DND-41 (cell line): ENCODE measurements at regions not wholly inside any gene's neighbourhood (a gene's known extent, or its start where the extent isn't known, plus 50 kb on each side); places are given as distances from the start of the nearest gene placed in this dataset.
"Not testable (repeated sequence)": the region's sequence is repeated elsewhere in the genome, so short reads cannot be mapped to it uniquely, and the experiment has no call there.

Experiments used
- ATAC-seq: fragments of 200-7000 bp; cut with Tn5 transposase; 3 replicates; pipeline ENCODE4 v1.9.1; 2021; ENCODE audit warnings: low read depth; ENCODE audit not compliant: insufficient read depth
- DNase-seq: peaks from one replicate; pipeline ENCODE4 v3.0.0-alpha.2; 2020
- H2AFZ ChIP-seq: 2 replicates; pipeline ENCODE4 v1.6.0; 2012; ENCODE audit warnings: low read depth, low read length
- H3K27ac ChIP-seq: 2 replicates; pipeline ENCODE4 v1.5.1; 2012; ENCODE audit warnings: low read length, inconsistent platforms
- H3K27me3 ChIP-seq: fragments of 200-600 bp; sonication (generic); 2 replicates; pipeline ENCODE4 v1.6.0; 2012; ENCODE audit warnings: low read length, mild to moderate bottlenecking, inconsistent platforms; ENCODE audit not compliant: insufficient read depth, poor library complexity
- H3K36me3 ChIP-seq: 2 replicates; pipeline ENCODE4 v1.5.1; 2012; ENCODE audit warnings: low read length, inconsistent platforms; ENCODE audit not compliant: insufficient read depth
- H3K4me1 ChIP-seq: 2 replicates; pipeline ENCODE4 v1.5.1; 2012; ENCODE audit warnings: mild to moderate bottlenecking, low read length; ENCODE audit not compliant: insufficient read depth
- H3K4me2 ChIP-seq: 2 replicates; pipeline ENCODE4 v1.6.0; 2012; ENCODE audit warnings: mild to moderate bottlenecking, moderate library complexity, low read length, inconsistent platforms; ENCODE audit not compliant: insufficient read depth
- H3K4me3 ChIP-seq, 2 experiments: fragments of 200-600 bp in 1 of 2; shearing (Covaris generic) in 1 of 2; 2 replicates each; pipeline ENCODE4 v1.5.1; 2012 to 2016; ENCODE audit warnings: inconsistent platforms in 2 of 2, low read length in 2 of 2, mild to moderate bottlenecking in 2 of 2, low read depth in 1 of 2, moderate library complexity in 1 of 2
- H3K79me2 ChIP-seq: 2 replicates; pipeline ENCODE4 v1.6.0; 2012; ENCODE audit warnings: low read length, inconsistent platforms; ENCODE audit not compliant: insufficient read depth
- H3K9ac ChIP-seq: 2 replicates; pipeline ENCODE4 v1.6.0; 2012; ENCODE audit warnings: low read depth, mild to moderate bottlenecking, inconsistent platforms, low read length, moderate library complexity
- H3K9me3 ChIP-seq: 2 replicates; pipeline ENCODE4 v1.5.1; 2012; ENCODE audit warnings: low read length, moderate library complexity, mild to moderate bottlenecking, inconsistent platforms; ENCODE audit not compliant: insufficient read depth, severe bottlenecking
- H4K20me1 ChIP-seq: 2 replicates; pipeline ENCODE4 v1.6.0; 2012; ENCODE audit warnings: low read length; ENCODE audit not compliant: insufficient read depth
- EZH2 ChIP-seq: IDR thresholded peaks from 3 replicates; pipeline ENCODE4 v1.6.1; 2012; ENCODE audit warnings: borderline replicate concordance, low read depth, mild to moderate bottlenecking, moderate library complexity, low read length, inconsistent platforms; ENCODE audit not compliant: severe bottlenecking
- TF ChIP-seq, protein P1 (sequence below): IDR thresholded peaks from 2 replicates; pipeline ENCODE4 v1.5.1; 2012; ENCODE audit warnings: borderline replicate concordance, low read length, moderate library complexity, mild to moderate bottlenecking; ENCODE audit not compliant: poor library complexity, severe bottlenecking; ENCODE audit errors: extremely low read depth

DNA sequence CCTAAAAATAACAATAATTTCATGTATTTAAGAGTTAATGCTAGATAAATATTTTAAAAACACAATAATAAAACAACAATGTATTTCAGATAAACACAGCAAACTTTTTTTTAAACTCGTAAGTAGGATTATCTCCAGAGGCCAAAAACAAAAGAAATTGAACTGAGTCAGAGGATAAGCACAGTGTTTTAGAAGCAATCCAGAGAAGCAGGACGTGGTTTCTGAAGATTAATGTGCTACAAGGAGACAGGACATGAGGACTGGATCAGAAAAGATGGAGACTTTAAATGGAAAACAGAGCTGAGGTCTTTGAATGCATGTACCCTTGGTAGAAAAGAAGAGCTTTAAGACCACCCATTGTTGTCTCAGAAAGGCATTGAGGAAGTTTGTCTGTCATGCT lies 491.2 kb upstream of the TLE4 start:
- no peak overlapping the region for H2AFZ ChIP-seq
- TF ChIP-seq, protein P1, sequence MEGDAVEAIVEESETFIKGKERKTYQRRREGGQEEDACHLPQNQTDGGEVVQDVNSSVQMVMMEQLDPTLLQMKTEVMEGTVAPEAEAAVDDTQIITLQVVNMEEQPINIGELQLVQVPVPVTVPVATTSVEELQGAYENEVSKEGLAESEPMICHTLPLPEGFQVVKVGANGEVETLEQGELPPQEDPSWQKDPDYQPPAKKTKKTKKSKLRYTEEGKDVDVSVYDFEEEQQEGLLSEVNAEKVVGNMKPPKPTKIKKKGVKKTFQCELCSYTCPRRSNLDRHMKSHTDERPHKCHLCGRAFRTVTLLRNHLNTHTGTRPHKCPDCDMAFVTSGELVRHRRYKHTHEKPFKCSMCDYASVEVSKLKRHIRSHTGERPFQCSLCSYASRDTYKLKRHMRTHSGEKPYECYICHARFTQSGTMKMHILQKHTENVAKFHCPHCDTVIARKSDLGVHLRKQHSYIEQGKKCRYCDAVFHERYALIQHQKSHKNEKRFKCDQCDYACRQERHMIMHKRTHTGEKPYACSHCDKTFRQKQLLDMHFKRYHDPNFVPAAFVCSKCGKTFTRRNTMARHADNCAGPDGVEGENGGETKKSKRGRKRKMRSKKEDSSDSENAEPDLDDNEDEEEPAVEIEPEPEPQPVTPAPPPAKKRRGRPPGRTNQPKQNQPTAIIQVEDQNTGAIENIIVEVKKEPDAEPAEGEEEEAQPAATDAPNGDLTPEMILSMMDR = no peak
- no peak for TF ChIP-seq EZH2

GRCh38 chr9:79083621-79084020 lies 488.1 kb upstream of the TLE4 start:
- Histone ChIP-seq H3K4me2 (no peak overlapping the region), H3K4me3 (no peak overlapping the region), H3K79me2 (no peaks in the 10 kb centered on the region), H3K4me1 (no peaks in the 10 kb centered on the region), H3K27ac (no peak overlapping the region), H3K9ac (no peak overlapping the region), H3K9me3 (no peaks in the 10 kb centered on the region), H4K20me1 (no peaks in the 10 kb centered on the region), H2AFZ (no peak overlapping the region), H3K36me3 (no peaks in the 10 kb centered on the region), H3K27me3 (no peaks in the 10 kb centered on the region)
- TF ChIP-seq EZH2 = no peak
- TF ChIP-seq, protein P1 = no peak
- ATAC-seq (no peak), DNase-seq (no peak)

More for the DNA sequence above, 491.2 kb upstream of the TLE4 start:
- Histone ChIP-seq H3K27me3 (no peaks in the 10 kb centered on the region), H3K9me3 (no peaks in the 10 kb centered on the region), H3K36me3 (no peaks in the 10 kb centered on the region), H3K4me2 (no peak overlapping the region), H3K9ac (no peak overlapping the region), H3K79me2 (no peaks in the 10 kb centered on the region), H3K27ac (no peak overlapping the region), H3K4me3 (no peak overlapping the region), H4K20me1 (no peaks in the 10 kb centered on the region), H3K4me1 (no peaks in the 10 kb centered on the region)
- ATAC-seq = no peak
- no peak for DNase-seq

GRCh38 chr9:79087133-79087532 lies 484.6 kb upstream of the TLE4 start:
- H4K20me1 ChIP-seq = no peaks in the 10 kb centered on the region
- TF ChIP-seq, protein P1 = no peak
- TF ChIP-seq EZH2 = no peak
- no peaks in the 10 kb centered on the region for H3K4me1 ChIP-seq
- H3K9me3 ChIP-seq = no peaks in the 10 kb centered on the region
- H2AFZ ChIP-seq = no peak overlapping the region
- DNase-seq (no peak), ATAC-seq (no peak)
- no peak overlapping the region for H3K4me2 ChIP-seq
- no peak overlapping the region for H3K27ac ChIP-seq
- H3K27me3 ChIP-seq = no peaks in the 10 kb centered on the region
- H3K36me3 ChIP-seq = no peaks in the 10 kb centered on the region
- no peak overlapping the region for H3K4me3 ChIP-seq
- no peaks in the 10 kb centered on the region for H3K79me2 ChIP-seq
- H3K9ac ChIP-seq = no peak overlapping the region

- Histone ChIP-seq H4K20me1 (no peaks in the 10 kb centered on the region), H2AFZ (no peak overlapping the region), H3K9ac (no peak overlapping the region), H3K4me2 (no peak overlapping the region), H3K4me1 (no peaks in the 10 kb centered on the region), H3K36me3 (no peaks in the 10 kb centered on the region), H3K79me2 (no peaks in the 10 kb centered on the region), H3K27me3 (no peaks in the 10 kb centered on the region), H3K27ac (no peak overlapping the region), H3K4me3 (no peak overlapping the region), H3K9me3 (no peaks in the 10 kb centered on the region)
- DNase-seq (no peak), ATAC-seq (no peak)
- no peak for TF ChIP-seq EZH2
- TF ChIP-seq, protein P1 = no peak
Measured at GRCh38 chr9:79089054-79089560, 482.7 kb upstream of the TLE4 start.

DNA sequence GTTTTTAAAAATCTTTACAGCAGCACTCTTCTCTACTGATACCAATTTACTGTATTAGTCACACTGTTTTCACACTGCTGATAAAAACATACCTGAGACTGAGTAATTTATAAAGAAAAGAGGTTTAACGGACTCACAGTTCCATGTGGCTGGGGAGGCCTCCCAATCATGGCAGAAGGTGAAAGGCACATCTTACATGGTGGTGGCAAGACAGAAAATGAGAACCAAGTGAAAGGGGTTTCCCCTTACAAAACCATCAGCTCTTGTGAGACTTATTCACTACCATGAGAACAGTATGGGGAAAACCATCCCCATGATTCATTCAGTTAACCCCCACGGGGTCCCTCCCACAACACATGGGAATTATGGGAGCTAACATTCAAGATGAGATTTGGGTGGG lies 481.9 kb upstream of the TLE4 start:
- not testable (repeated sequence) for DNase-seq, H3K4me1 ChIP-seq, H3K9me3 ChIP-seq, H3K79me2 ChIP-seq, ATAC-seq, H2AFZ ChIP-seq, H3K4me3 ChIP-seq, H3K4me2 ChIP-seq, H3K9ac ChIP-seq, H4K20me1 ChIP-seq, H3K27ac ChIP-seq, H3K36me3 ChIP-seq, H3K27me3 ChIP-seq
